ENCODE measurements at regions not wholly inside any gene's neighbourhood (a gene's known extent, or its start where the extent isn't known, plus 50 kb on each side); places are given as distances from the start of the nearest gene placed in this dataset.

DNA sequence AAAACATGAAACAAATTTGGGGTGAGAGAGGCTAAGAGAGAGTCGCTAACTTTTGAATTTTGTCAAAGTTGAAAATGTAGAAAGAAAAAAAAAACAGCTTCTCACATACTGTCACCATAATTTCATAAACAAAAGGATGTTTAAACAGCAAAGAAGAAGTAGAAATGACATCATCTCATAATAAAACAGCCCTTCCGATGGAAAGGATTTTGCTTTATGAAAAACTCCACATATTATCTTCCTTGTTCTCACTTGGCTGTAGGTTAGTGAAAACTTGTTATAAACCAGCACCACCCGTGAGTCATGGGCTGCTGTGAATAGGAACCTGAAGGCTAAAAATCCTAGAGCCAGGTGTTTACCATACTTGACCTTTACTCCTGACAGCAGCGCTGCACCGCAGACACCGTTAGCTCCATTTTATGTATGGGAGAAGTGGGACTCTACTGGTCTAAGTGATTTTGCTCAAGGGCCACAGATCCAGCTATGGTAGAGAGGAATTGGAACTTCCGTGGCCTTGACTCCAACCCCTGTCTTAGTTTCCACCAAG, 63.0 kb upstream of the VRK1 start:
- WGBS, 2 donors = 77 to 82% methylated on average over 7 of the region's 7 CpGs
- H3K27me3 ChIP-seq = peaks cover 0 to 5% (median 0%) of the 10 kb centered on the region in 4 donors
- TF ChIP-seq POLR2AphosphoS5 (IDR thresholded peaks at IDR 0.05) = no peak
- no peak for TF ChIP-seq EP300 (IDR thresholded peaks at IDR 0.05)
- TF ChIP-seq, protein P1, sequence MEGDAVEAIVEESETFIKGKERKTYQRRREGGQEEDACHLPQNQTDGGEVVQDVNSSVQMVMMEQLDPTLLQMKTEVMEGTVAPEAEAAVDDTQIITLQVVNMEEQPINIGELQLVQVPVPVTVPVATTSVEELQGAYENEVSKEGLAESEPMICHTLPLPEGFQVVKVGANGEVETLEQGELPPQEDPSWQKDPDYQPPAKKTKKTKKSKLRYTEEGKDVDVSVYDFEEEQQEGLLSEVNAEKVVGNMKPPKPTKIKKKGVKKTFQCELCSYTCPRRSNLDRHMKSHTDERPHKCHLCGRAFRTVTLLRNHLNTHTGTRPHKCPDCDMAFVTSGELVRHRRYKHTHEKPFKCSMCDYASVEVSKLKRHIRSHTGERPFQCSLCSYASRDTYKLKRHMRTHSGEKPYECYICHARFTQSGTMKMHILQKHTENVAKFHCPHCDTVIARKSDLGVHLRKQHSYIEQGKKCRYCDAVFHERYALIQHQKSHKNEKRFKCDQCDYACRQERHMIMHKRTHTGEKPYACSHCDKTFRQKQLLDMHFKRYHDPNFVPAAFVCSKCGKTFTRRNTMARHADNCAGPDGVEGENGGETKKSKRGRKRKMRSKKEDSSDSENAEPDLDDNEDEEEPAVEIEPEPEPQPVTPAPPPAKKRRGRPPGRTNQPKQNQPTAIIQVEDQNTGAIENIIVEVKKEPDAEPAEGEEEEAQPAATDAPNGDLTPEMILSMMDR (IDR thresholded peaks at IDR 0.05) = no peak
- no peak for TF ChIP-seq POLR2A (IDR thresholded peaks at IDR 0.05)

DNA sequence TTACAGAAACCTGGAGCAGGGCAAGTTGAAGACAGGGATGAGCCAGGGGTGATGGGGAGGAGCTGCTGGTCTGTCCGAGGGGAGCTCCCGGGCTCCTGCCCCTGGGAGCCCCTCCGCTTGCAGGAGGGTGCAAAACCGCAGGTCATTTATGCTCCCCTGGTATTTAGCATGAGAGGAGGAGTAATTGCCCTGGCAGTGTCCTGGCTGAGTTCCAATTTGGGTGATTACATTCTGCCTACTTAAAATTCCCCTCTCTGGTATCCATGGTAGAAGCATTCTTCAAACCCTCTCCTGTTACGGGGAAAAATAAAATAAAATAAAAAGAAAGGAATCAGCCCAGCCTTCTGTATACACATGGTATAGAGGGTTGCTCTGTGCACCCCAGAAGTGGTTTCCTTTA, 61.7 kb upstream of the VRK1 start:
- no peaks in the 10 kb centered on the region for H3K9me3 ChIP-seq
- peaks cover 0 to 5% (median 0%) of the 10 kb centered on the region in 4 donors for H3K27me3 ChIP-seq
- H3K4me1 ChIP-seq = peaks cover 0 to 4% (median 0%) of the 10 kb centered on the region in 4 donors
- ATAC-seq (ENCODE audit: low FRiP score in 2 of 2) (no peak), DNase-seq (no peak)
- H3K27ac ChIP-seq = no peak overlapping the region
- H3K36me3 ChIP-seq = no peaks in the 10 kb centered on the region
- 41 to 49% methylated on average over 5 of the region's 5 CpGs for WGBS, 2 donors
- H3K4me3 ChIP-seq = no peak overlapping the region
- TF ChIP-seq, protein P1 (IDR thresholded peaks at IDR 0.05) = no peak
- TF ChIP-seq POLR2A (IDR thresholded peaks at IDR 0.05) (no peak), POLR2AphosphoS5 (IDR thresholded peaks at IDR 0.05) (no peak), EP300 (IDR thresholded peaks at IDR 0.05) (no peak)

More for the DNA sequence above, 63.0 kb upstream of the VRK1 start:
- no peak for ATAC-seq (ENCODE audit: low FRiP score in 2 of 2)
- H3K36me3 ChIP-seq = no peaks in the 10 kb centered on the region
- DNase-seq = no peak
- no peak overlapping the region for H3K27ac ChIP-seq
- no peak overlapping the region for H3K4me3 ChIP-seq
- H3K4me1 ChIP-seq = peaks cover 0 to 4% (median 0%) of the 10 kb centered on the region in 4 donors
- no peaks in the 10 kb centered on the region for H3K9me3 ChIP-seq

DNA sequence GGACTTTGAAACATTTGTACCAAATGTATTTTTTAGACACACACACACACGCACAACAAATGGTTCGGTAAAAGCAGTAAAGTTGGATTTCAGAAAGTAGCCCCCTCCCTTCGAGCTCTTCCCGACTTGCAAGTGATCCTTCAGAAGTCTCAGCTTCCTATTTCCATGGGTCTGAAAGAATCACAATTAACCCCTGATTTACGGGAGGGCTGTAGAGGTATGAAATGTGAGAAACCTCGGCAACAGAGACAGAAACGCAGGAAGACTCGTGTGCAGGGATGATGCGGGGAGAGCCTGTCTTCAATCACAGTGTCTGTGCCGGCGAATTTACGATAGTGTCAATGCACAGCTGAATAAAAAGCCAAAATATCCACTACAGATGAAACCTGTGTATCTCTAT, 60.7 kb upstream of the VRK1 start:
- peaks cover 3 to 9% (median 5%) of the 10 kb centered on the region in 4 donors for H3K4me1 ChIP-seq
- no peaks in the 10 kb centered on the region for H3K36me3 ChIP-seq
- 50 to 61% methylated on average over 12 of the region's 12 CpGs for WGBS, 2 donors
- no peaks in the 10 kb centered on the region for H3K9me3 ChIP-seq
- no peak for DNase-seq
- no peak overlapping the region for H3K4me3 ChIP-seq
- peaks cover 0 to 8% (median 2%) of the 10 kb centered on the region in 4 donors for H3K27me3 ChIP-seq
- TF ChIP-seq POLR2AphosphoS5 (IDR thresholded peaks at IDR 0.05) = no peak
- no peak for TF ChIP-seq POLR2A (IDR thresholded peaks at IDR 0.05)
- H3K27ac ChIP-seq = no peak overlapping the region
- ATAC-seq (ENCODE audit: low FRiP score in 2 of 2) = no peak

DNA sequence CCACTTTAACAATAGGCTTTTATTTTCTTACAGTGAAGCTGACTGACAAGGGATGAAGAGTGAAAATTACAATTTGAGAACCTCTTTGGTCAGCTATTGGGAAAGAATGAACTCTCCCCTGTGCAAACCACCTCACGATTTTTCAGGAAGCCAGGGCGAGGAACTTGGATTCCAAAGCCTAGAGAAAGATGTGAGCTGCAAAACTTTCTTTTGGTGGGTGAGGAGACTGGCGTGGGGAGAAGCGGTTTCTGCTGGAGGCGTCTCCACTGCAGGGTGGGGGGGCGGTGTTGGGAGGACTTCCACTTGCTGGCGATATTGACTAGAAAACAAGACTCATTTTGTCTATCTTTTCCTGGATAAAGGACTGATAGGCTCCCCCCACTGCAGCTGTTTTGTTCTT, 59.3 kb upstream of the VRK1 start:
- H3K27me3 ChIP-seq = peaks cover 0 to 15% (median 8%) of the 10 kb centered on the region in 4 donors
- H3K9me3 ChIP-seq = no peaks in the 10 kb centered on the region
- ATAC-seq (ENCODE audit: low FRiP score in 2 of 2) (no peak), DNase-seq (no peak)
- peaks cover 8 to 15% (median 8%) of the 10 kb centered on the region in 4 donors for H3K4me1 ChIP-seq
- 23 to 30% methylated on average over 7 of the region's 7 CpGs for WGBS, 2 donors
- H3K27ac ChIP-seq = no peak overlapping the region
- no peaks in the 10 kb centered on the region for H3K36me3 ChIP-seq
- H3K4me3 ChIP-seq = no peak overlapping the region
- TF ChIP-seq POLR2A (IDR thresholded peaks at IDR 0.05) = no peak
- TF ChIP-seq, protein P1 (IDR thresholded peaks at IDR 0.05) = no peak
- TF ChIP-seq POLR2AphosphoS5 (IDR thresholded peaks at IDR 0.05) = no peak
- no peak for TF ChIP-seq EP300 (IDR thresholded peaks at IDR 0.05)

DNA sequence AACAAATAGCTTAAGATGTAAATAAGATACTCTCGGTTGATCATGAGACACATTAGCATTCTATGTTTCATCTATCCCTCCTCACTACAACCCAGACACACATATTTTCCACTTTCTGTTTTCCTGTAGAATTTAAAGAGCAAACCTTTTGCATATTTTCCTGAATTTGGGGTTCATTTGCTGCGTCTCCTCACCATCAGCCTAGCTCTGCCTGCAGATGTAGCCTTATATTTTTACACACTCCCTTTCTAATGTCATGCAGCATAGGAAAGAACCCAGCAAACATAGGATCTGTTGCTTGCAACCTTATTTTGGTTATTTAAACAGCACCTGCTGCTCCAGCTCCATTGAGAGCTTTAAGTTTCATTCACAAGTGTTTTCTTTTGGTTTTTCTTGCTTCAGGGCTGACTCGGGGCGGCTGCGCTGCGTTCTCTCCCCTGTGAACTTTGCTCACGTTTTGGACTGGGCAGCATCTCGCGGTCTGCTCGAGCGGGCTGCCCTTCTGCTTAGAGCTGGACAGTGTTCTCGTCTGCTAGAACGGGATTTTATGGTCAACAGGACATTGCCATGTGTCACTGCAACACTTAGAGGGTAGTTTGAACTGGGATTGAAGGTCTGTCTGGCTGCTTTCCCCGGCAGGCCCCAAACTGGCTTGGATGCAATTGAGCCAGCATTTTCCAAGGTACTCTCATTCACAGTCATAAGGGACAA, 57.8 kb upstream of the VRK1 start:
- Histone ChIP-seq H3K4me1 (peaks cover 8 to 15% (median 8%) of the 10 kb centered on the region in 4 donors), H3K9me3 (no peaks in the 10 kb centered on the region), H3K27ac (no peak overlapping the region), H3K27me3 (peaks cover 0 to 15% (median 8%) of the 10 kb centered on the region in 4 donors), H3K4me3 (no peak overlapping the region), H3K36me3 (no peaks in the 10 kb centered on the region)
- ATAC-seq (ENCODE audit: low FRiP score in 2 of 2) (no peak), DNase-seq (no peak)
- WGBS, 2 donors = 51 to 54% methylated on average over 14 of the region's 14 CpGs
- TF ChIP-seq POLR2A (IDR thresholded peaks at IDR 0.05) = no peak
- no peak for TF ChIP-seq POLR2AphosphoS5 (IDR thresholded peaks at IDR 0.05)
- no peak for TF ChIP-seq EP300 (IDR thresholded peaks at IDR 0.05)
- TF ChIP-seq, protein P1 (IDR thresholded peaks at IDR 0.05) = no peak

All from upper lobe of left lung (tissue), 6 donors.